ENCODE measurements at regions not wholly inside any gene's neighbourhood (a gene's known extent, or its start where the extent isn't known, plus 50 kb on each side); places are given as distances from the start of the nearest gene placed in this dataset.

- TF ChIP-seq CTCF (IDR thresholded peaks at IDR 0.05; ENCODE audit: low read depth, low read length) = no peak
- TF ChIP-seq POLR2A (IDR thresholded peaks at IDR 0.05; ENCODE audit: extremely low read depth, insufficient read length) = no peak
- no peak for TF ChIP-seq MYC (IDR thresholded peaks at IDR 0.05; ENCODE audit: low read depth, low read length)
Measured at GRCh38 chr14:97251491-97252155, 454.4 kb downstream of the VRK1 start.

Measured in NB4 (cell line).